ENCODE measurements at regions not wholly inside any gene's neighbourhood (a gene's known extent, or its start where the extent isn't known, plus 50 kb on each side); places are given as distances from the start of the nearest gene placed in this dataset.
A peak's percentile ranks its signal among the peaks of the same experiment; 100 is the strongest.

DNA sequence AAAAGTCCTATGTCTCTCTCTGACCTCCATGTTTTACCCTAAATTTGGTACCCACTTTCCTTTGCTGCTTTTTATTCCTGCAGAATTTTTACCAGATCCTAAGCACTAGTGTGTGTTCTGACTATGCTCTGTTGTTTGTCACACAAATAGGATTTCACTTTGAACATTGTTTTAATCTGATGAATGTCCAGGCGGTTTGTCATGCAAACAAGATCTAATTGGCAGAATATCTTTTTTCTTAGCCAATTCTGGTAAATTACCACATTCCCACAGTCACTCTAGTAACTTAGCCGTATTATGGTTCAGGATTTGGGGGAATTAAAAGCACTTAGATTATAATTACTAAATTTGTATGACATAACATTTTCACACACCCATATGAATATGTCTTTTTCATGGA, 557.2 kb upstream of the BOD1L1 start:
- TF ChIP-seq EZH2phosphoT487 (IDR thresholded peaks at IDR 0.05; ENCODE audit: borderline replicate concordance, low read depth) (no peak), JUND (IDR thresholded peaks at IDR 0.05) (no peak), RCOR1 (IDR thresholded peaks at IDR 0.05; ENCODE audit: low read length) (peak; percentile 68; the same call in 1 of the 2 replicates), RFX5 (IDR thresholded peaks at IDR 0.05; ENCODE audit: low read length) (no peak), GABPA (IDR thresholded peaks at IDR 0.05; ENCODE audit: low read depth) (no peak), POLR2AphosphoS5 (IDR thresholded peaks at IDR 0.05; ENCODE audit: low read depth, low read length) (no peak), FOSL2 (IDR thresholded peaks at IDR 0.05; ENCODE audit: borderline replicate concordance, low read depth) (no peak), FOXM1 (IDR thresholded peaks at IDR 0.05; ENCODE audit: low read depth) (no peak), RAD21 (IDR thresholded peaks at IDR 0.05; ENCODE audit: low read length) (no peak), MXI1 (IDR thresholded peaks at IDR 0.05; ENCODE audit: low read depth, low read length) (no peak)
- TF ChIP-seq, protein P1, sequence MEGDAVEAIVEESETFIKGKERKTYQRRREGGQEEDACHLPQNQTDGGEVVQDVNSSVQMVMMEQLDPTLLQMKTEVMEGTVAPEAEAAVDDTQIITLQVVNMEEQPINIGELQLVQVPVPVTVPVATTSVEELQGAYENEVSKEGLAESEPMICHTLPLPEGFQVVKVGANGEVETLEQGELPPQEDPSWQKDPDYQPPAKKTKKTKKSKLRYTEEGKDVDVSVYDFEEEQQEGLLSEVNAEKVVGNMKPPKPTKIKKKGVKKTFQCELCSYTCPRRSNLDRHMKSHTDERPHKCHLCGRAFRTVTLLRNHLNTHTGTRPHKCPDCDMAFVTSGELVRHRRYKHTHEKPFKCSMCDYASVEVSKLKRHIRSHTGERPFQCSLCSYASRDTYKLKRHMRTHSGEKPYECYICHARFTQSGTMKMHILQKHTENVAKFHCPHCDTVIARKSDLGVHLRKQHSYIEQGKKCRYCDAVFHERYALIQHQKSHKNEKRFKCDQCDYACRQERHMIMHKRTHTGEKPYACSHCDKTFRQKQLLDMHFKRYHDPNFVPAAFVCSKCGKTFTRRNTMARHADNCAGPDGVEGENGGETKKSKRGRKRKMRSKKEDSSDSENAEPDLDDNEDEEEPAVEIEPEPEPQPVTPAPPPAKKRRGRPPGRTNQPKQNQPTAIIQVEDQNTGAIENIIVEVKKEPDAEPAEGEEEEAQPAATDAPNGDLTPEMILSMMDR (IDR thresholded peaks at IDR 0.05): no peak
- TF ChIP-seq, protein P2, sequence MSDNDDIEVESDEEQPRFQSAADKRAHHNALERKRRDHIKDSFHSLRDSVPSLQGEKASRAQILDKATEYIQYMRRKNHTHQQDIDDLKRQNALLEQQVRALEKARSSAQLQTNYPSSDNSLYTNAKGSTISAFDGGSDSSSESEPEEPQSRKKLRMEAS (IDR thresholded peaks at IDR 0.05; ENCODE audit: low read depth): no peak
- TF ChIP-seq, protein P3, sequence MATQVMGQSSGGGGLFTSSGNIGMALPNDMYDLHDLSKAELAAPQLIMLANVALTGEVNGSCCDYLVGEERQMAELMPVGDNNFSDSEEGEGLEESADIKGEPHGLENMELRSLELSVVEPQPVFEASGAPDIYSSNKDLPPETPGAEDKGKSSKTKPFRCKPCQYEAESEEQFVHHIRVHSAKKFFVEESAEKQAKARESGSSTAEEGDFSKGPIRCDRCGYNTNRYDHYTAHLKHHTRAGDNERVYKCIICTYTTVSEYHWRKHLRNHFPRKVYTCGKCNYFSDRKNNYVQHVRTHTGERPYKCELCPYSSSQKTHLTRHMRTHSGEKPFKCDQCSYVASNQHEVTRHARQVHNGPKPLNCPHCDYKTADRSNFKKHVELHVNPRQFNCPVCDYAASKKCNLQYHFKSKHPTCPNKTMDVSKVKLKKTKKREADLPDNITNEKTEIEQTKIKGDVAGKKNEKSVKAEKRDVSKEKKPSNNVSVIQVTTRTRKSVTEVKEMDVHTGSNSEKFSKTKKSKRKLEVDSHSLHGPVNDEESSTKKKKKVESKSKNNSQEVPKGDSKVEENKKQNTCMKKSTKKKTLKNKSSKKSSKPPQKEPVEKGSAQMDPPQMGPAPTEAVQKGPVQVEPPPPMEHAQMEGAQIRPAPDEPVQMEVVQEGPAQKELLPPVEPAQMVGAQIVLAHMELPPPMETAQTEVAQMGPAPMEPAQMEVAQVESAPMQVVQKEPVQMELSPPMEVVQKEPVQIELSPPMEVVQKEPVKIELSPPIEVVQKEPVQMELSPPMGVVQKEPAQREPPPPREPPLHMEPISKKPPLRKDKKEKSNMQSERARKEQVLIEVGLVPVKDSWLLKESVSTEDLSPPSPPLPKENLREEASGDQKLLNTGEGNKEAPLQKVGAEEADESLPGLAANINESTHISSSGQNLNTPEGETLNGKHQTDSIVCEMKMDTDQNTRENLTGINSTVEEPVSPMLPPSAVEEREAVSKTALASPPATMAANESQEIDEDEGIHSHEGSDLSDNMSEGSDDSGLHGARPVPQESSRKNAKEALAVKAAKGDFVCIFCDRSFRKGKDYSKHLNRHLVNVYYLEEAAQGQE (IDR thresholded peaks at IDR 0.05; ENCODE audit: low read depth, low read length): no peak

All from SK-N-SH (cell line).